Keratinocyte (primary cell): ENCODE measurements at regions not wholly inside any gene's neighbourhood (a gene's known extent, or its start where the extent isn't known, plus 50 kb on each side); places are given as distances from the start of the nearest gene placed in this dataset.

Experiments
- DNase-seq: peaks from one replicate; pipeline ENCODE4 v3.0.0-alpha.2; 2011; ENCODE audit warnings: low read depth, missing footprints, low spot score
- FAIRE-seq: peaks from 2 replicates; lab custom pipeline; 2011; peaks lifted over from hg19 to GRCh38; lab: Jason Lieb, UNC
- H2AFZ ChIP-seq: 2 replicates; pipeline ENCODE4 v1.6.0; 2012; ENCODE audit warnings: low read length, control low read depth, inconsistent platforms; ENCODE audit not compliant: control insufficient read depth
- H3K27ac ChIP-seq: 2 replicates; pipeline ENCODE4 v1.5.1; 2011; ENCODE audit warnings: low read length; ENCODE audit not compliant: control insufficient read depth, insufficient read depth
- H3K27me3 ChIP-seq: 3 replicates; pipeline ENCODE4 v1.6.0; 2011; ENCODE audit warnings: low read length; ENCODE audit not compliant: control insufficient read depth, insufficient read depth; ENCODE audit errors: extremely low read depth
- H3K36me3 ChIP-seq, 2 experiments: 2 replicates in 1 of 2; 3 replicates in 1 of 2; pipeline ENCODE4 v1.5.1; 2011; ENCODE audit warnings: low read length in 2 of 2, mild to moderate bottlenecking in 1 of 2; ENCODE audit not compliant: control insufficient read depth in 2 of 2, insufficient read depth in 2 of 2; ENCODE audit errors: extremely low read depth in 1 of 2
- H3K4me1 ChIP-seq: 3 replicates; pipeline ENCODE4 v1.5.1; 2011; ENCODE audit warnings: low read length; ENCODE audit not compliant: control insufficient read depth, insufficient read depth; ENCODE audit errors: extremely low read depth
- H3K4me2 ChIP-seq: 3 replicates; pipeline ENCODE4 v1.6.0; 2011; ENCODE audit warnings: low read depth, low read length; ENCODE audit not compliant: control insufficient read depth, insufficient read depth; ENCODE audit errors: extremely low read depth
- H3K4me3 ChIP-seq, 3 experiments: fragments of 200-600 bp in 1 of 3; sonication (generic) in 1 of 3; 2 replicates in 2 of 3; 3 replicates in 1 of 3; pipeline ENCODE4 v1.5.1; 2011 to 2016; ENCODE audit warnings: low read length in 3 of 3, mild to moderate bottlenecking in 3 of 3, control low read depth in 2 of 3, inconsistent platforms in 1 of 3, low read depth in 1 of 3, mixed read lengths in 1 of 3, mixed run types in 1 of 3, moderate library complexity in 1 of 3; ENCODE audit not compliant: control insufficient read depth in 2 of 3, insufficient read depth in 2 of 3; ENCODE audit errors: extremely low read depth in 1 of 3
- H3K79me2 ChIP-seq: 2 replicates; pipeline ENCODE4 v1.6.0; 2012; ENCODE audit warnings: low read length; ENCODE audit not compliant: control insufficient read depth, insufficient read depth
- H3K9ac ChIP-seq: 3 replicates; pipeline ENCODE4 v1.6.0; 2011; ENCODE audit warnings: low read length; ENCODE audit not compliant: control insufficient read depth, insufficient read depth; ENCODE audit errors: extremely low read depth
- H3K9me1 ChIP-seq: 3 replicates; pipeline ENCODE4 v1.6.0; 2011; ENCODE audit warnings: low read length; ENCODE audit not compliant: control insufficient read depth, insufficient read depth; ENCODE audit errors: extremely low read depth
- H3K9me3 ChIP-seq: 2 replicates; pipeline ENCODE4 v1.5.1; 2012; ENCODE audit warnings: low read depth, low read length; ENCODE audit not compliant: control insufficient read depth
- H4K20me1 ChIP-seq: 3 replicates; pipeline ENCODE4 v1.6.0; 2011; ENCODE audit warnings: low read length; ENCODE audit not compliant: control insufficient read depth, insufficient read depth; ENCODE audit errors: extremely low read depth
- EZH2 ChIP-seq: IDR thresholded peaks from one replicate; pipeline ENCODE4 v1.6.1; 2012; ENCODE audit warnings: inconsistent platforms, mild to moderate bottlenecking, low read length, moderate library complexity
- dilution Hi-C: fragments of 300-500 bp; cut with MboI; formaldehyde crosslinking; loops from one replicate; pipeline ENCODE4 v1.7.0; 2020; ENCODE audit warnings: low sequenced_read_pairs; ENCODE audit not compliant: extremely low pct_ligation_motif_present
- TF ChIP-seq, protein P1 (sequence below), 3 experiments: IDR thresholded peaks in 1 of 3; conservative IDR thresholded peaks in 1 of 3; optimal IDR thresholded peaks in 1 of 3; 2 replicates in 2 of 3; 3 replicates in 1 of 3; pipeline versions ENCODE3 to v1.5.1; 2011; ENCODE audit warnings: low read length in 3 of 3, mild to moderate bottlenecking in 3 of 3, moderate library complexity in 2 of 3, control low read depth in 1 of 3, inconsistent platforms in 1 of 3; ENCODE audit not compliant: insufficient read depth in 2 of 3; ENCODE audit errors: extremely low read depth in 1 of 3

- H3K36me3 ChIP-seq, result no peaks in the 10 kb centered on the region
- no peaks in the 10 kb centered on the region for H3K79me2 ChIP-seq
- H3K9ac ChIP-seq, result no peak overlapping the region
- no peak overlapping the region for H3K4me2 ChIP-seq
- no peak overlapping the region for H2AFZ ChIP-seq
- FAIRE-seq, result no peak
- H3K9me1 ChIP-seq, result no peaks in the 10 kb centered on the region
- H4K20me1 ChIP-seq, result no peaks in the 10 kb centered on the region
- dilution Hi-C loops, result no loop called here
- DNase-seq, result no peak
- H3K4me1 ChIP-seq, result peaks cover 26% of the 10 kb centered on the region
- TF ChIP-seq, protein P1, sequence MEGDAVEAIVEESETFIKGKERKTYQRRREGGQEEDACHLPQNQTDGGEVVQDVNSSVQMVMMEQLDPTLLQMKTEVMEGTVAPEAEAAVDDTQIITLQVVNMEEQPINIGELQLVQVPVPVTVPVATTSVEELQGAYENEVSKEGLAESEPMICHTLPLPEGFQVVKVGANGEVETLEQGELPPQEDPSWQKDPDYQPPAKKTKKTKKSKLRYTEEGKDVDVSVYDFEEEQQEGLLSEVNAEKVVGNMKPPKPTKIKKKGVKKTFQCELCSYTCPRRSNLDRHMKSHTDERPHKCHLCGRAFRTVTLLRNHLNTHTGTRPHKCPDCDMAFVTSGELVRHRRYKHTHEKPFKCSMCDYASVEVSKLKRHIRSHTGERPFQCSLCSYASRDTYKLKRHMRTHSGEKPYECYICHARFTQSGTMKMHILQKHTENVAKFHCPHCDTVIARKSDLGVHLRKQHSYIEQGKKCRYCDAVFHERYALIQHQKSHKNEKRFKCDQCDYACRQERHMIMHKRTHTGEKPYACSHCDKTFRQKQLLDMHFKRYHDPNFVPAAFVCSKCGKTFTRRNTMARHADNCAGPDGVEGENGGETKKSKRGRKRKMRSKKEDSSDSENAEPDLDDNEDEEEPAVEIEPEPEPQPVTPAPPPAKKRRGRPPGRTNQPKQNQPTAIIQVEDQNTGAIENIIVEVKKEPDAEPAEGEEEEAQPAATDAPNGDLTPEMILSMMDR (optimal IDR thresholded peaks at IDR 0.05 in 1 of 3, IDR thresholded peaks at IDR 0.05 in 1 of 3, conservative IDR thresholded peaks at IDR 0.05 in 1 of 3; ENCODE audit: extremely low read depth in 1 of 3, insufficient read depth in 2 of 3, low read length in 3 of 3), result no peak
- H3K4me3 ChIP-seq, result no peak overlapping the region
- no peaks in the 10 kb centered on the region for H3K9me3 ChIP-seq
- H3K27ac ChIP-seq, result no peak overlapping the region
- no peaks in the 10 kb centered on the region for H3K27me3 ChIP-seq
These were observed 104.9 kb upstream of the SLC2A1 start for GRCh38 chr1:43063394-43064219.

GRCh38 chr1:43062527-43063095, 103.9 kb upstream of the SLC2A1 start:
- Histone ChIP-seq H3K9me3 (no peaks in the 10 kb centered on the region), H3K4me1 (peaks cover 29% of the 10 kb centered on the region), H3K4me3 (no peak overlapping the region), H3K4me2 (no peak overlapping the region), H4K20me1 (no peaks in the 10 kb centered on the region), H3K79me2 (no peaks in the 10 kb centered on the region), H3K27ac (no peak overlapping the region), H3K9ac (no peak overlapping the region), H3K9me1 (no peaks in the 10 kb centered on the region), H2AFZ (no peak overlapping the region), H3K27me3 (no peaks in the 10 kb centered on the region), H3K36me3 (no peaks in the 10 kb centered on the region)
- dilution Hi-C loops, result no loop called here
- TF ChIP-seq EZH2, result no peak
- TF ChIP-seq, protein P1 (optimal IDR thresholded peaks at IDR 0.05 in 1 of 3, IDR thresholded peaks at IDR 0.05 in 1 of 3, conservative IDR thresholded peaks at IDR 0.05 in 1 of 3; ENCODE audit: extremely low read depth in 1 of 3, insufficient read depth in 2 of 3, low read length in 3 of 3), result no peak
- FAIRE-seq (no peak), DNase-seq (no peak)
